Left lobe of liver (tissue), 2 donors: ENCODE measurements at regions not wholly inside any gene's neighbourhood (a gene's known extent, or its start where the extent isn't known, plus 50 kb on each side); places are given as distances from the start of the nearest gene placed in this dataset.

Experiments
- ATAC-seq: fragments of 200-7000 bp; cut with Tn5 transposase; one replicate; pipeline ENCODE4 v1.9.1; 2020; ENCODE audit warnings: mild to moderate bottlenecking, moderate library complexity
- DNase-seq: peaks from one replicate; pipeline ENCODE4 v3.0.0-alpha.2; 2020; ENCODE audit warnings: low spot score
- donor health status: DM: no; HTN: no; CAD: no; lungs with moderate emphysema.
- donor health status: DM: no; HTN: yes; CAD: no.

GRCh38 chr5:111914966-111915636 is 158.1 kb upstream of the NREP start:
- no peak for DNase-seq
- no peak for ATAC-seq

DNA sequence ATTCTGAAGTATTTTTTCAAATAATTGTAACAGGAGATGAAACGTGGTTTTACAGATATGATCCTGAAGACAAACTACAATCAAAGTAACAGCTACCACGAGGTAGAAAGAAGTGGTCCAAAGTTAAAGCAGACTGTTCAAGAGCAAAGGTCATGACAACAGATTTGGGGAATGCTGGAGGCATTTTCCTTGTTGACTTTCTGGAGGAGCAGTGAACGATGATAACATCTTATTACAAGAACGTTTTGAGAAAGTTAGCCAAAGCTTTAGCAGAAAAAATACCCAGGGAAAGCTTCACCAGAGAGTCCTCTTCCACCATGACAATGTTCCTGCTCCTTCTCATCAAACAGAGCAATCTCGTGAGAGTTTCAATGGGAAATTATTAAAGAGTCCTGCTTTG is 145.4 kb upstream of the NREP start:
- no peak for DNase-seq

DNA sequence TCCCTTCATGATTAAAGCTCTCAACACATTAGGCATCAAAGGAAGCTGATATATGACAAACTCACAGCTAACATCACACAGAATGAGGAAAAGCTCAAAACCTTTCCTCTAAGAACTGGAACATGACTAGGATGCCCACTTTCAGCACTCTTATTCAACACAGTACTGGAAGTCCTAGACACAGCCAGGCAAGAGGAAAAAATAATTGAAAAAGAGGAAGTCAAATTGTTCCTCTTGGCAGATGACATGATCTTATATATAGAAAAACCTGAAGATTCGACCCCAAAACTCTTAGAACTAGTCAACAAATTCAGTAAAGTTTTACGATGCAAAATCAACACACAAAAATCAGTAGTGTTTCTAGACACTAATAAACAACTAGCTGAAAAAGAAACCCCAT is 144.3 kb upstream of the NREP start:
- ATAC-seq (no peak), DNase-seq (no peak)

More for the DNA sequence above, 145.4 kb upstream of the NREP start:
- no peak for ATAC-seq

DNA sequence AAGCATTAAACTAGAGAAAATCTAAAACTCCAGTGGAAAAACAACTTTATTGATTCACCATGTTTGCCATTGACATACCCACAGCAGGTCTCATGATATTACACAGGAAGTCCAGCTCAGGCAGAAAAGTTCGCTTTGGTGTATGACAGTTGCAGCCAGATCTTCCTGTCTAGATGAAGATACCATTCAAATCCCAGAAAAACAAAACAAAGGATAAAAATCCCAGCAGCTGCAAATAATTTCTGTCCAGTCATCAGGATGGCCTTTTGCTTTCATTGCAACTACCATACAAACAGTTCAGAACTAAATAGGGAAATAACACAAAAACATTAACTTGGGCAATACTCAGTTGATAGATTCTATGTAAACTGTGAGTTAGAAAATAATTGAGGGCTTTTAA is 136.0 kb upstream of the NREP start:
- no peak for ATAC-seq
- no peak for DNase-seq

GRCh38 chr5:111887706-111888105 is 130.7 kb upstream of the NREP start:
- DNase-seq (no peak), ATAC-seq (no peak)

DNA sequence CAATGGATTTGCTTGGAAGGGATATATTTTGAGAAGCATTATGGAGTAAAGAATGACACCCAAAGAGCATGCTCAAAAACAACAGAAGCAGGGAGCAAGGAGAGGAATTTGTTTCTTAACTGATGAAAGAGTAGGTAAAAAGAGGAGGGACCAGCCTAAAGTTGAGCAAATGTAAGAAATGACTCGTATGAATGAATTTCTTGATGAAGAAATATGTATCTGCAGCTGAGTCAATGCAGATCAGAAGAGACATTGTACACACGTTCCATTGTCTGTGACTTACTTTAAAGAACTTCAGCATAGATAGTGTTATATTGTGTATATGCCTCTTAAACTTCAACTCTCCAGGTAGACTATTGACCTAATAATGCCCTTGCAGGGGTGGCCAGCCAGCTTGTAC is 112.7 kb upstream of the NREP start:
- no peak for DNase-seq
- no peak for ATAC-seq

GRCh38 chr5:111865356-111865755 is 108.4 kb upstream of the NREP start:
- DNase-seq: no peak
- ATAC-seq: no peak

DNA sequence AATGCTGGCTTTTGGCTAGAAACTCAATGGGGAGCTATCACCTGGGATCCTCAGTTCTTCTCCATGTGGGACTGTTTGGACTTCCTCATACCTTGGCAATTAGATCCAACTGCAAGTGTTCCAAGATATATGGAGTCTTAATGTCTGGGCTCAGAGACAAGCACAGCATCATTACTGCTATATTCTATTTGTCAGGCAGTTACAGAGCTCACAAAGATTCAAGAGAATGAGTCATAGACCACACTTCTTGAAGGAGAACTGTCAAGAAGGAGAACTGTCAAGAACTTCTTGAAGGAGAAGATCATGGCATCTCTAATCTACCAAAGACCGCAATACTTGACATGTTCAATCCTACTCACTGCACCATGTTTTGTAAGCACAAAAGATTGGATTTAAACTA is 106.8 kb upstream of the NREP start:
- no peak for ATAC-seq
- DNase-seq: no peak

DNA sequence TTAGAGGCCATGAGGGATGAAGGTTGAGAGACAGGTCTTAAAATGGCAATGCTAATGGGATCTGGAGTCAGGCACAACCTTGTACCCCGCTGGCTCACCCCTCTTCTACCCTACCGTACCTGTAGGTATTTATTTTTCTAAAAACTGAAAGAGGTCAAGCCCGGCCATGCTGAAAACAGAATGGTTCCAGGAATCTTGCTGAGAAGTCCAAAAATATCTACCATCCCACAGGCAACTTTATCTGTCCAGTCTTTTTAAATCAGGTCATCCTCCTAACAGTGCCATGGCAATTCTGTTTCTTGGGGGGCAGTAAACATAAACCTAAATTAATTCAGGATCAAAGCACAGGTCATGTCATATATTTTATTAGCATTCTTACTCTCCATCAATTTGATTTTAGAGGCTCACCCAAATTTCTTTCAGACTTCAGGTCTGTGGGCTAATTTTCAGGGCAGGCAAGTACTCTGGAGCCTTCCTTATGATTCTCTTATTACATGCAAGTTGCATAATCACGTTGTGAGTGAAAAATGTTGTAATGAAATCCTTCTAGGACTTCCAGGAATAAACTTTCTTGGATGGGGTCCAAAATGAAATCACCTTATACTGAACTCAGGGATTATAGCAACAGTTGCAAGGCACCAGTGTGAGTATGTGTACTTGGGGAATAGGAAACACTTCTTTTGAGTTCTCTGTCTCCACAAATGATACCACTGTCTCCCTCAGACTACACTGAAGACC is 102.7 kb upstream of the NREP start:
- DNase-seq: no peak
- no peak for ATAC-seq

DNA sequence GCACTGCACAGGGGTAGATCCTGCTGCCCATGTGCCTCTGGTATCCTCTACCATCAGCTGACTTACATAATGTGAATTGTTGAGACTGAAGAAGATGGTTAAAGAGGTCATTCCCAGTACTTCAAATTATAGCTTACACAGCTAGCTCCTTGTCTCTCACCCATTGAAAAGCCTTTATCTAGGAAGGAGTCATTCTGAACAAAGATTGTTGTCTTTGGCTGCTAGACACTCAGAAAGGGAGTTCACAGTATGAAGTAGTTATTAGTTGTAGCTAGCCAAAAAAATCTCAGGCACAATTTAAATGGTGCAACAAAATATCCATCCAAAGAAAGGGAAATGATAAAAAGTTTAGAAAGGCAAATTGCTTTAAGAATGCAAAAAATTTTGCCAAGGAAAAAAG is 102.0 kb upstream of the NREP start:
- ATAC-seq (no peak), DNase-seq (no peak)

DNA sequence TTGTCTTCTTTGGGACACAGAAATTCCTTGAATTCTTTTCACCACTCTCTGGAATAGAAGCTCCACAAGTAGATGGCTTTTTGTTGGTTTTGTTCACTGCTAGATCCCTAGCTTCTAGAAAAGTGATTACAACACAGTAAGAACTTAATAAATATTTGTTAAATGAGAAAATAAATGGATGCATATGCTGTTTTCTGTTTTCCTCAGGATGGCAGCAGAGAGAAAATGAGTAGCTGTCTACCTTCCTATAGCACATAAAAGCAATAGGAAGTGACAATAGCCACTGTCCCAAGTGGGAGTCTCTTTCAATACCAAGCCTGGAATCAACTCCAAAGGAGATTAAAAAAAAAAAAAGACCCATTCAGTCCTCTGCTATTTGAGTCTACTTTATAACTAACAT is 100.6 kb upstream of the NREP start:
- ATAC-seq (no peak), DNase-seq (no peak)

DNA sequence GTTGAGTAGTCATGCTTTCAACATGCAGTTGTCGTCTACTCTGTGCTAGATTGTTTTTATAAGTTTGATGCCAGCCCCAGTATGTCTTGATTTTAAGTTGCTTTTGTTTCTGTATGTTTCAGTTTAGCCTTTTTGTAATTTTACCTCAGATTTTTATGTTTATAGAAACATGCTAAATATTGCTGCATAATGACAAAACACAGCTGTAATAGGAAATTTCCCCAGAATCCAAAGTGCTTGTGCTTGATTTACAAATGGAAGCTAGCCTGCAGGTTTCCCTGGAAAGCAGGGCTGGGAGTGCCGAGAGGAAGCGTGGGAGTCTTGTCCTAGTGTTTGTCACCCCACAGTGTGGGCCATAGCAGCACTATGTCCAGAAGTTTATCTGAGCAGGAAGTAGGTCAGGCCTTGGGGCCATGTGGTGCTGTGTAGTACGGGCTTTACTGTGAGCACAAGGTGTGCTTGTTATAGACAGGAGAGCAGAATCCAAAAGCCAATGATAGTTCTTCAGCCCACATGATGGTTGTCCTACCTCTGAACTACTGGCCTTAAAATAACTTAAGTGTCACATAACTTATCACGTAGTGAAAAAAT is 100.0 kb upstream of the NREP start:
- ATAC-seq (no peak), DNase-seq (no peak)

GRCh38 chr5:111855356-111855755 is 98.4 kb upstream of the NREP start:
- DNase-seq (no peak), ATAC-seq (no peak)

DNA sequence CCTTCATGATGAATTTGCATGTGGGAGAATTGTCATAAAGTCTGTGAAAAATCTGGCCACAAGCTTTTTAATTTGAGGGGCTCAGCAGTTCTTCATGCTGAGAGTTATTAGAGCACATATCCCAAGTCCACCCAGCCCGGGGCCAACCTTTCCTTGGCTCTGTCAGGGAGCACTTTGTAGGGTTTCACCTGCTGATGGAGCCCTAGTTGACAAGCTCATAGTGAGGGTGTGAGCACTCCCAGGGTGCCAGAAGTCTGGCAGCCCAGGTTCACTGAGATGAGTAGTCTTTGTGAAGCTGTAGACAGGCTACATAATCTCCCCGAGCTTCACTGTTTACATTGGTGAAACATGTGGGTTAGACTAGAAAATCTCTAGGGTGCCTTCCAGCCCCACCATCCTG is 97.2 kb upstream of the NREP start:
- no peak for DNase-seq

GRCh38 chr5:111853748-111854147 is 96.8 kb upstream of the NREP start:
- no peak for ATAC-seq
- DNase-seq: no peak

More for the DNA sequence above, 97.2 kb upstream of the NREP start:
- ATAC-seq: no peak

GRCh38 chr5:111851631-111852548 is 94.9 kb upstream of the NREP start:
- no peak for ATAC-seq

DNA sequence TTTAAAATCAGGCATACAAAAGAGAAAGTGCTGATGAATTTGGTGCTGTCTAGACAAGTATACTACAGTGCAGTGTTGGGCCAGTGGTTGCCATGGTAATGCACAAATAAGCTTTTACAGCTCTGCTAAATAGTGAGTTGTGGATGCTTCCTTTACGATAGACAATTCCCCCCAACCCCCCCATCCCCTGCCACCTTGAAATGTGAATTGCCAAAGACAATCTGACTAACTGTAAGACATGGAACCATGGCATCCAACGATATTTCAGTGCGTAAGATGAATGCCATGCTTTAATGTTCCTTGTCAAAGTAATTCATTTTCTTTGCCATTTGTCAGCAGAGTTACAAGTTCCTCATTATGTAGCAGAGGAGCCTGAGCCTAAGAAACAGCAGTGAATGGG is 91.5 kb upstream of the NREP start:
- no peak for ATAC-seq
- DNase-seq: no peak

More at GRCh38 chr5:111851631-111852548, 94.9 kb upstream of the NREP start:
- no peak for DNase-seq

DNA sequence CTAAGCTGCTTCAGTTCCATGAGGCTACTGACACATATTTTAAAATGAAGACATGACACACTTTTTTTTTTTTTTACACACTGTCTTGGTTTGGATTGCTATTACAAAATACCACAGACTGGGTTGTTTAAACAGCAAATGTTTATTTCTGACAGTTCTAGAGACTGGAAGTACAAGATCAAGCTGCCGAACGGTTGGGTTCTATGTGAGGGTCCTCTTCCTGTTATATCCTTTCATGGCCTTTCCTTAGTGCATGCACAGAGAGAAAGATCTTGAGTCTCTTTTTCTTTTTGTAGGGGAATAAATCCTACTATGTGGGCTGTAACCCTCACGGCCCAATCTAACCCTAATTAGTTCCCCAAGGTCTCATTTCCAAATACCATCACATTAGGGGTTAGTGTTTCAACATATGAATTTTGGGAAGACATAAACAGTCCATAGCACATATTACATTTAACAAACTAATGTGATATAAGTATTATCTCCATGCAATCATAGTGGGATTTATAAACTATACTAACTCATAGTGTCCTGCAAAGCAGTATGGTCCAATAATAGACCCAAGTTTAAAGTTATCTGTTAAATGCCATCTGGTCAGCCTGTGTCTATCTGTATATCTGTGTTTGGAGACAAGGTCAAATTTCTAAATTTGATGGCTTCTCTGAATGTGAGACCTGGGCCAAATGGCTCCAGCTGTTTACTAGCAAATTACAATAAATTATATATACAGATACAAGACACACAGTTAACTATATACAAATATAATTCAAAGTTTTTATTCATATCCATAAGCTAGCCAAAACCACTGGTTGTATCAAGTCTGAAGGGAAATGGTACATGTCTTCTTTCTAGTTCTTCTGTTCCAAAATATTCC is 90.3 kb upstream of the NREP start:
- DNase-seq (no peak), ATAC-seq (no peak)

GRCh38 chr5:111840036-111840674 is 83.2 kb upstream of the NREP start:
- ATAC-seq: peak; percentile 85

GRCh38 chr5:111839438-111839837 is 82.4 kb upstream of the NREP start:
- ATAC-seq (no peak), DNase-seq (no peak)

More at GRCh38 chr5:111840036-111840674, 83.2 kb upstream of the NREP start:
- DNase-seq: no peak
